HFF-Myc (cell line): ENCODE measurements at regions not wholly inside any gene's neighbourhood (a gene's known extent, or its start where the extent isn't known, plus 50 kb on each side); places are given as distances from the start of the nearest gene placed in this dataset.

Source experiments
- DNase-seq: peaks from one replicate; pipeline ENCODE4 v3.0.0-alpha.2; 2011; ENCODE audit warnings: low read depth; ENCODE audit errors: extremely low read depth
- H3K4me3 ChIP-seq: replicated peaks from 2 replicates; pipeline ENCODE4 v1.5.1; 2011; ENCODE audit warnings: low read depth, mild to moderate bottlenecking, control low read depth, low read length
- CTCF ChIP-seq: IDR thresholded peaks from 2 replicates; pipeline ENCODE4 v1.5.1; 2012; ENCODE audit warnings: mild to moderate bottlenecking, low read depth, low read length, control low read depth; ENCODE audit errors: missing control alignments

GRCh38 chr1:224866940-224867339 lies 62.5 kb upstream of the DNAH14 start:
- no peak overlapping the region for H3K4me3 ChIP-seq
- TF ChIP-seq CTCF = no peak
- DNase-seq = no peak

- no peak for TF ChIP-seq CTCF
- H3K4me3 ChIP-seq = no peak overlapping the region
- no peak for DNase-seq
Observed at GRCh38 chr1:224867715-224868114, 61.8 kb upstream of the DNAH14 start.

- TF ChIP-seq CTCF = no peak
- no peak for DNase-seq
- H3K4me3 ChIP-seq = no peak overlapping the region
Observed at GRCh38 chr1:224872832-224873433, 56.5 kb upstream of the DNAH14 start.

- no peak overlapping the region for H3K4me3 ChIP-seq
- DNase-seq = no peak
- TF ChIP-seq CTCF = no peak
Observed at GRCh38 chr1:224873434-224874369, 55.8 kb upstream of the DNAH14 start.

- DNase-seq = no peak
- H3K4me3 ChIP-seq = no peak overlapping the region
- TF ChIP-seq CTCF = no peak
Observed at GRCh38 chr1:224874775-224875174, 54.7 kb upstream of the DNAH14 start.

GRCh38 chr1:224879162-224879803 lies 50.2 kb upstream of the DNAH14 start:
- H3K4me3 ChIP-seq = no peak overlapping the region
- no peak for DNase-seq
- TF ChIP-seq CTCF = no peak
